Fibroblast of the aortic adventitia (primary cell): ENCODE measurements at regions not wholly inside any gene's neighbourhood (a gene's known extent, or its start where the extent isn't known, plus 50 kb on each side); places are given as distances from the start of the nearest gene placed in this dataset.
A peak's percentile ranks its signal among the peaks of the same experiment; 100 is the strongest.
"Not testable (repeated sequence)": the region's sequence is repeated elsewhere in the genome, so short reads cannot be mapped to it uniquely, and the experiment has no call there.

Experiments
- DNase-seq: peaks from one replicate; pipeline ENCODE4 v3.0.0-alpha.2; 2010; ENCODE audit warnings: low read depth
- H3K4me3 ChIP-seq: 2 replicates; pipeline ENCODE4 v1.5.1; 2011; ENCODE audit warnings: low read depth, mild to moderate bottlenecking, control low read depth, low read length, moderate library complexity

DNA sequence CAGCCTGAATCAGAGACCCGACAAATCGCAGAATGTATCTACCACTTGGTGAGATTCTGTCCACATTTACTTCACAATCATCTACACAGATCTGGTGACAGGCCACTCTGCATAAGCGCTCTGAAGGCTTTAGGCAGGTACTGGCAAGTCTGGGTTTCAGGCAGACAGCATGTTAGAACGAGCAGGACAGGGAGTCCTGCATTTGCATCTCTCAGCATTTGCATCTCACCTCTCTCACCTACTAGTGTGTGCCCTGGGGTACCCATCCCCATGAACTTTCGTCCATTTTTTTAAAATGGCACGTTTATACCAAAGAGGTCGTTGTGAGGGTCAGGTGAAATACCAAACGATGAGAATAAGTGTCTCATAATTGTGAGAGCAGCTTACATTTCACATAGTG is 108.2 kb downstream of the SPATA31A1 start:
- peak overlapping the region; percentile 61 for H3K4me3 ChIP-seq
- not testable (repeated sequence) for DNase-seq

DNA sequence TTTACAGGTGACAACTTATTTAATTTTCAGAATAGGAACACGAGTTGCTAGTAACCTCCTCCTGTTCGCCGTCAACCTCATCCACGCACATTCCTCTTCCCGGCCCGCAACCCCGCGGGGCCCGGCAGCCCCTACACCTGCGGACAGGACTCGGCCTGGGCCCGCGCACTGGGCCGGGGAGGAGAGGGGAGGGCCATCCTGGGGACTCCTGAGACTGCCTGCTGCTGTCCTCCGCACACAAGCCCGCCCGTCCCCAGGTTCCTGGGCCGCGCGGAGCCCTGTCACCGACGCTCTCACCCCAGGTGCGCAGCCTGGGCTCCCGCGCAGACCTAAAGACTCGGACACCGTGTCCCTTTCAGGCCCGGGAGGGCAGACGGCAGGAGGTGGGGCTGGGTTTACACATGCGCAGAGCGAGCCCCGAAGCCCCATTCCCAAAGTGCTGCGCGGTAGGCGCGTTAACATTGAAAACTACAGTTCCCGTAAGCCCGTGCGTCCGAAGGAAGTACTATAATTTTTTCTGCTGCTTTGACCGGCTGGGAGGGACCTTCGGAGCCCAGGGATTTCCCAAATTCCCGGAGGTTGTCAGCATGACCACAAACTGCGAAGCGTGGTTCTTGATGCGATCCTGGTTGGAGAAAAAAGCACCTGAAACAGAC is 108.8 kb downstream of the SPATA31A1 start:
- peak; percentile 87 for DNase-seq
- H3K4me3 ChIP-seq, result peak overlapping the region; percentile 61

DNA sequence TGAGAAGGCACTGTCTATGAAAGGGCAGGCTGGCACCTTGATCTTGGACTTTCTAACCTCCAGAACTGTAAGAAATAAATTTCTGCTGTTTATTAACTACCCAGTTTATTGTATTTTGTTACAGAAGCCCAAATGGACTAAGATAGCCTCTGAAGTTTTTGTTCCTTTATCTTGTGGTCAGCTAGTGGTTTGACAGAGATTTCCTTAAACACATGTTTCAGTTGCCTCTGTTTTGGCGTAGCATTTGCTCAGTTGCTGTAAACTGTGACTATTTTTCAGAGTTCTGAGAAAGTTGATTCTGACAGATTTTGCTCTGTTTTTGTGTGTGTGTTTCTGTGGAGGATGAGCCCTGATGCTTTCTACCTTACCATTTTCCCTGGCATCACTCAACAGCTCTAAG is 119.0 kb downstream of the SPATA31A1 start:
- not testable (repeated sequence) for DNase-seq, H3K4me3 ChIP-seq

DNA sequence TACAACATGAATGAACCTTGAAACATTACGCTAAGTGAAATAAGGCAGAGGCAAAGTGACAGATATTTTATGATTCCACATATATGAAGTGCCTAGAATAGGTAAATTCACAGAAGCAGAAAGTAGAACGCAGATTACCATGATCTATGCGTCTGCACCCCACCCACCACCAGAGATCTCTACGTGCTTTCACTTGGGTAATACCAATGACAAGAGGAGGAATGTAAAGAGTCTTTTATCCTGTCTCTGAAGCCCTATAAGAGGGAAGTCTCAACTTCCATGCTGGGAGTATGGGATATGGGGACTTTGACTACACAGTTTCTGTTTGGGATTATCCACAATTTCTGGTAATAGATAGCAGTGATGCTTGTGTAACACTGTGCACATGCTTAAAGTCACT is 127.6 kb downstream of the SPATA31A1 start:
- not testable (repeated sequence) for H3K4me3 ChIP-seq, DNase-seq

DNA sequence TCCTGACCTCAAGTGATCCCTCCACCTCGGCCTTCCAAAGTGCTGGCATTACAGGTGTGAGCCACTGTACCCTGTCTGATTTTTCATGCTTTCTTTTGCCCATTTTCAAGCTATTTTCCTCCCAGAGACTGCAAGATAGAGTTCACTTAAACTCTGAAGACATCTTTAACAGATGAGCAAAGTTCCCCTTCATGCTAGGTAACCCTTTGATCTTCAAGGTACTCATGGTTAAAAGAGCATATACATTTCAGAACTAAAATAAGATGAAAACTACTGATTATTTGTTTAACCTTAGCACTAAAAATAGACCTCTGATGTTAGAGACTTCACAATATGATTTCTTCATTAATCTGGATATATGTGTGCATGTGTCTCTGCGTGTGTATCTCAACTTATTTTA is 128.4 kb downstream of the SPATA31A1 start:
- not testable (repeated sequence) for DNase-seq, H3K4me3 ChIP-seq

DNA sequence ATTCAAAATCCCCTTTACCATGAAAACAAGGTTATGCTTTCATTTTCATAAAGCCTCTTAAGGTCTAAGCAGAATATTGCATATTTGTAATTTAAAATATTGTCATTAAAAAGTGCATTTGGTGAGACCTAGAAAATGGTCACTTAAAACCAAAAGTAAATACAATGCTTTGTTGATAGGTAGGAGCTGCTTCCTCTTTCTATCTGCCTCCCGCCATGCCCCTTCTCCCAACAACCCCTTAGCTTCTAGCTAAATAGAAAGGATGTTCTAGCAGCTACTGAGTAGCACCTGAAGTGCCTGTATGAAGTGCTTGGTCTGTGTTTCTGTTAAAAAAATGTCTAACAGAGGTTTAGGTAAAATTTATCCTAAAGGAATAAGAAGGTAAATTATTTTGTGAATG is 128.8 kb downstream of the SPATA31A1 start:
- not testable (repeated sequence) for H3K4me3 ChIP-seq

DNA sequence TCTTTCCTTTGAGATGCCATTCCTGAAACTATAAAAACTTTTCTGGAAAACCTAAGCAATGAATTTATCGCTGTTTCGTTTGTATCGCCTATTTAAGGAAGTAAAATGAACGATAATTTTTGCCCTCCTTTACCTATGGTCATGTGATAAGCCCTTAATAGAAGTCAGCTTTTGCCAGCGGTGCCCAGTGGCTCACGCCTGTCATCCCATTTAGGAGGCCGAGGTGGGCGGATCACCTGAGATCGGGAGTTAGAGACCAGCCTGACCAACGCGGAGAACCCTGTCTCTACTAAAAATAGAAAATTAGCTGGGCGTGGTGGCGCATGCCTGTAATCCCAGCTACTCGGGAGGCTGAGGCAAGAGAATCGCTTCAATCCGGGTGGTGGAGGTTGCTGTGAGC is 132.0 kb downstream of the SPATA31A1 start:
- DNase-seq, H3K4me3 ChIP-seq: not testable (repeated sequence)

More for the DNA sequence above, 128.8 kb downstream of the SPATA31A1 start:
- DNase-seq, result not testable (repeated sequence)

DNA sequence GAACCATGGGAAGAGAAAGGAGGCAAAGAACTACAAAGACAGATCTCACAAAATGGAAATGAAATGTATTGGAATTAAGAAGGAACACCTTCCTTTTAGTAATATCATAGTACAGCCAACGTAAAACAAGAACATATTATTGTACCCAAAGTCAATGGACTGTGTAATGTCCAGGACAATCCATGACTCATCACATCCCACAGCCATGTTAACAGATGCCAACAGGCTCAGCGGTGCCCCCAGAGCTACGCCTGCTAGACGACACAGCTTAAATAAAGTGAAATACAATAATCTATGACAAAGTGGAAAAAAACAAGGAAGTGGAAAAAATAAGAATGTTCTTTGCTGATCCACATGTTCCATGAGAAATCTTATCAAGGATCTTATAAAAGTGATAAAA is 140.8 kb downstream of the SPATA31A1 start:
- not testable (repeated sequence) for H3K4me3 ChIP-seq, DNase-seq

DNA sequence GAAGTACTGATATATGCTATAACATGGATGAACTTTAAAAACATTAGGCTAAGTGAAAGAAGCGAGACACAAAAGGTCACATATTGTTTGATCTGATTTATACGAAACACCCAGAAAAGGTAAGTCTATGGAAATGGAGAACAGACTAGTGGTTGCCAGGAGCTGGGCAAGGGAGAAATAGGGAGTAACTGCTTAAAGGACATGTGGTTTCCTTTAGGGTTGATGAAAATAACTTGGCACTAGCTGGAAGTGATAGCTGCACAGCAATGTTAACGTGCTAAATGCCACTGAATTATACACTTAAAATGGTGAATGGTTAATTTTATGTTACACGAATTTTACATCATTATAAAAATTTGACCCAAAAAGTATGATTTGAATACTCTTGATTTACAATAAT is 147.7 kb downstream of the SPATA31A1 start:
- H3K4me3 ChIP-seq, DNase-seq: not testable (repeated sequence)

DNA sequence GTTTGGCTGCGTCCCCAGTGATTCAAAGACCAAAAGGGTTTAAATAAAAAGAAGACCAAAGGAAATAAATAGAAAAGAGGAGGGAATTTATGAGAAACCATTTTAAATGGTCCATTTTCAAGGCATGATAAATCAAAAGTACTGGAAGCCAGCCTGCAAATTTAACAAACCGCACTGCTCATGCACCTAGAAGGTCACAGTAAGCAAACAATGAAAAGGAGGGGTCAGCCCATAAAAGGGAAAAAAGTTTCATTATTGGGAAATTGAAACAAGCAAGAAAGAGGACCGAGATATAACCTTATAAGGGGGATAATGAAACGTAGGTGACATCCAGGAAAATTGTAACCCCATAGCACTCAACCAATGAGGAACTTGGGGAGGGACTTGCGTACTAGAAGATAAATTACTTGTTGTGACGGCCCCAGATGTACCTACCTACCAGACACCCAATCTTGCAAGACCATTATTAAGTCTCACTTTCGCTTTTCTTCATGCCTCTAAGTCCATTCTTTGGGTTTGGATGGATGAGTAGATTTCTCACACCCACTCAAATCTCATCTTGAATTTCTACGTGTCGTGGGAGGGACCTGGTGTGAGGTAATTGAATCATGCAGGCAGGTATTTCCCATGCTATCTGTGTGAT is 172.0 kb downstream of the SPATA31A1 start:
- not testable (repeated sequence) for H3K4me3 ChIP-seq, DNase-seq

DNA sequence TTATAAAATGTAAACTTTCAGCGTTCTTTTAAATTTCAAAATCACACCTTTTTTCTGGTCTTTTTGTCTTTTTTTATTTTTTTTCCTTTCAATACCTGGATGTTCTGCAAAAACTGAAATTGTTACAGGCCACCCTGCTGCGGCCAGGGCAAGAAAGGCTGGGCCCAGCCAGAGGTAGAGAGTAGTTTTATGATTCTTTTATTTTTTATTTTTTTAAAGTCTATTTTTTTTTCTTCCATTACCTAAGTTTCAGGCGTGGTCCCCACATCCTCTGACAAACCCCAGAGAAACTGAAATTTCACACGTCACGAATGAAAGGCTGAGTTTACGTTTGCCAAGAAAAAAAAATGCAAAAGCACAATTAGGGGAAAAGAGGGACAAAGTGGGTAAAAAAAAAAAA is 177.1 kb downstream of the SPATA31A1 start:
- H3K4me3 ChIP-seq, DNase-seq: not testable (repeated sequence)

DNA sequence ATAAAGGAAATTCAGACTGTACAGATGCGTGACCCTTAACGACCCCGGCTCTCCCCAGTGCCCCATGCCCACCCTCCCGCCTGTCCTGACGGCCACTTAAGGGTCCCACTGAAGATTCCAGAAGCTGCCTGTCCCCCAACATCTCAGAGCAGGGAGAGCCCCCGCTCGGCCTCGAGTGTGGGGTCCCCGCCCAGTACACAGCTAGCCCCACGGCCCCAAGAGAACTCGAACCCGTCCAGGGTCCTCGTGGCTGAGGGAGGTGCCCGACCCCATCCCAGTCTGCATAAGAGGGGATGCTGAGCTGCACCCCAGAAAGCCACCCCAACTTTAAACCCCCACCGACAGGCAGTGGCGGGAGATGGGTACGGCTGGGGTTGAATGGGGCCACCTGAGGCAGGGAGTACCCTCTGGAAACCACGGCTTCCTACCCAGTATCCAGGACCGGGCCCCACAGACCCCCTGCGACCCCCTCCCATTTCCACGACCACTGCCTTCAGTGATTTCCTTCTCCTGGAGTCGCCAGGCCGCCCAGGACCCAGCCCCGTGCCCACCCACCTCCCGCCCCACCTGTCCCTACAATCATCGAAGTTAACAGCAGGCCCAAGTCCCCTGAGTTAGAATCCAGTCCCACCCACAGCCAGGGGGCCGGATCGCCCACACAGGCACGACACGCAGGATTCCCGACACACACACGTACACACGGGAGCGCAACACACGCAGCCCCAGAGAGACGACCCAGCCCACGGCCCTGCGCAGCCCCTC is 177.7 kb downstream of the SPATA31A1 start:
- DNase-seq, H3K4me3 ChIP-seq: not testable (repeated sequence)

DNA sequence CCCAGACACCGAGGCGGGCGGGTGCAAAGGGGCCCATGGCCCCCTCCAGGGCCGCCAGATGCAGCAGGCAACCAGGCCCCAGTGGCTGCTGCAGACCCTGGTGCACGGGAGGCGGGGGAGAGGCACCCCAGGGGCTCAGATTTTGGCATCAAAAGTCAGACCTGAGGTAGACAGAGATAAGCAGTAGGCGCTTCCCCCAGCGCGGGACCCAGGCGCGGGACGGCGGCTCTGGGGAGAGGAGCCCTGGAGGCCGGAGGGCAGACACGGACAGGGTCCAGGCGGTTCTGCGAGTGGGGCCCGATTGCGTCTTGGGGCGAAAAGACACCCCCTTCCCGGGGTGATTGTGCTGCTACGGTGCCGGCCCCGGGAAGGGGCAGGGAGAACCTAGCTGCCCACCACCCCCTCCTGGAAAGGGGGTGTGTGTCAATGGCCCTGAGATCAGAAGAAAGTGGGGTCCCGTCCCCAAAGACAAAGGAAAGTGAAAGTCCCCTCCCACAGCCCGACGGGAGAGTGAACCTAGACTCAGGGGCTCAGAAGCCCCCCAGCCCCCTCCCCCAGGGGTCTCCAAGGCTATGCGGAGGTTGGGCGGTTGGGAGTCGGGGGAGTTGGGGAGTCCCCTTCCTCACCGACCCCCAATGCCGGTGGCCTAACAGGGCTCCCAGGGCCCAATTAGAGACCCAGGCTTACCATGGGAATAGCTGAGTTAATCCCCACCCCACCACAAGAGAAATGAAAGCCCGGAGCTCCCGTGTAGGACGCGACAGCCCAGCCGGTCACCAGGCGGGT is 178.5 kb downstream of the SPATA31A1 start:
- H3K4me3 ChIP-seq, DNase-seq: not testable (repeated sequence)

DNA sequence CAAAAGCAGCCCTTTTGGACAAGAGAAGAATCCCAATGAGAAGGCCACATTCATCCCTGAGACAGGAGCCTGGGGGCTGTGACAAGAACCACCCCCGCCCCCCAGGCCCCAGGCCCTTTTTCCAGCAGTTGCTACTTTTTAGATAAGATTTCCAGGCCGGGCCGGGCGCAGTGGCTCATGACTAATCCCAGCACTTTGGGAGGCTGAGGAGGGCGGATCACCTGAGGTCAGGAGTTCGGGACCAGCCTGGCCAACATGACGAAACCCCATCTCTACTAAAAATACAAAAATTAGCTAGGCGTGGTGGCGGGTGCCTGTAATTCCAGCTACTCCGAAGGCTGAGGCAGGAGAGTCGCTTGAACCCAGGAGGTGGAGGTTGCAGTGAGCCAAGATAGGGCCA is 179.4 kb downstream of the SPATA31A1 start:
- not testable (repeated sequence) for DNase-seq, H3K4me3 ChIP-seq

DNA sequence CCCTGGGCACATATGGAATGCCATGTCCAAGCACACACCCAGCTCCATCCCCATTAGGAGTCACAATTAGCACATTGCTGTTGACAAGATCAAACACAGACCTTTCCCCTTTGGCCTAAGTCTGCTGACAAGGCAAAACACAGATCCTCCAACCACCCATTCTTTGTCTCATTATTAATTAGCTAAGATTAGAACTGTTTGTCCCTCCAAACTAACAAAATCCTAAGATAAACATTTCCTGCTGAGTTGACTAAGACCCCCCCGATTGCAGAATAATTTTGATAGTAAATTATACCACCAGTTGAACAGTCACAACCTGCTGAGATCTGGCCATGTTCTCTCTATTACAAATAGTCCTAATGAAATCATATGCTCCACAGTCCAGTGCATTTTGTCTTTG is 186.7 kb downstream of the SPATA31A1 start:
- not testable (repeated sequence) for DNase-seq, H3K4me3 ChIP-seq

DNA sequence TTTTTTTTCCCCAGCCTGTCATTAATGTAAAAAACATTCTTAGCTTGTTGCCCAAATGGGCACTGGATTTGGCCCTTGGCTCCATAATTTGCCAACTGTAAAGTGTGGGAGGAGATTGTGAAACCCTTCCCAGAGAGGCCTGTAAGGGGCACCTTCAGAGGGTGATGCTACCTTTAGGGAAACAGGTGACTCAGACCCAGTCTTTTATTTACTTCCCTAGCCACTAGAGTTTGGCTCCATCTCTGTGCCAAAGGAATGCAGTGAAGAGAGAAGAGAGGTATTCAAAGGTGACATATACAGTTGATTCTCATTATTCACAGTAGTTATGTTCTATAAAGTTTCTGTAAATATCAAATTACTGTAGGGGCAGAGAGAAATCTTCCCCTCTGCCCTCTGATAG is 189.6 kb downstream of the SPATA31A1 start:
- DNase-seq, H3K4me3 ChIP-seq: not testable (repeated sequence)

DNA sequence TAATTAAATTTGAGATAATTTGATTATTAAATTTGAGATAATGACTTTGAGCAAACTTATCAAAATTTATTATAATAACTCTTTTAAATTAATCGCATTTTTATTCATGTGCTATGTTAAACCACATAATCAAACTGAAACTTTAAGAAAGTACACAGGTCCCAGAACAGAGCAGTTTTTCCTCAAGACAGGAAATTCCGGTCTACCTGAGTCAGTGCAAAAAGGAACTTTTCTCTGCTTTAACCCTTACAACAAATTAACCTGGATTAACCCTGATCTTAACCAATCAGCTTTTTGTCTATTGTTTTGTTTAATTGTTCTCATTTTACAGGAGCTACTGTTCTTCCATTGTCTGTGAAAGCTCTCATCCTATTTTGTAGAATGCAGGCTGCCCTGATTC is 195.1 kb downstream of the SPATA31A1 start:
- not testable (repeated sequence) for DNase-seq, H3K4me3 ChIP-seq

DNA sequence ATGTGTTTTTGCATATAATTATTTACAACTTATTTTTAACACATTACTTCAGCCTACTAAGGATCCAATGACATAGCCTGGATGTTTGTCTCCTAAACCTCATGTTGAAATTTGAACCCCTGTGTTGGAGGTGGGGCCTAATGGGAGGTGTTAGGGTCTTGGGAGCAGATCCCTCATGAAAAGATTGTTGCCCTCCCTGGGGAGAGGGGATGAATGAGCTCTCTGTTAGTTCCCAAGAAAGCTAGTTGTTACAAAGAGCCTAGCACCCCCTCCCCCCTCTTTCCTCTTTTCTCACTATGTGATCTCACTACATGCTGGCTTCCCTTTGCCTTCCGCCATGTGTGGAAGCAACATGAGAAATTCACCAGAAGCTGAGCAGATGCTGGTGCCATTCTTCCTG is 196.1 kb downstream of the SPATA31A1 start:
- DNase-seq, result not testable (repeated sequence)

More for the DNA sequence above, 196.1 kb downstream of the SPATA31A1 start:
- H3K4me3 ChIP-seq, result not testable (repeated sequence)
